ENCODE measurements at regions not wholly inside any gene's neighbourhood (a gene's known extent, or its start where the extent isn't known, plus 50 kb on each side); places are given as distances from the start of the nearest gene placed in this dataset.

DNA sequence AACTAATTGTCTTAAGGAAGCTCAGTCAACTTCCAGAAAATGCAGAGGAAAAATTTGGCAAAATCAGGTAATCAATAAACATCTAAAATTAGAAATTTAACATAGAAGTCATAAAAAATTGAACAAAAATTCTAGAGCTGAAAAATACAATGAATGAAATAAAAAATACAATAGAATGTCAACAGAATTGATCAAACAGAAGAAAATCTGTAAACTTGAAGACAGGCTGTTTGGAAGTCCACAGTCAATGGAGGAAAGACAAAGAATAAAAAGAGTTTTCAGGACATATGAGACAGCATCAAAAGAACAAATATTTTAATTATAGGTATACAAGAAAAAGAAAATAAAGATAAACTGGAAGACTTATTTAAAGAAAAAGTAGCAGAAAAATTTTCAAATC lies 469.0 kb downstream of the RWDD3 start:
- Mint-ChIP-seq H3K36me3 (ENCODE audit: low read depth) (no peaks in the 10 kb centered on the region), H3K27me3 (ENCODE audit: insufficient read depth) (no peaks in the 10 kb centered on the region), H3K4me1 (ENCODE audit: low read depth) (no peaks in the 10 kb centered on the region), H3K9me3 (peaks cover 45% of the 10 kb centered on the region), H3K4me3 (no peak overlapping the region), H3K27ac (no peak overlapping the region)
- no peak for DNase-seq
- TF ChIP-seq, protein P1, sequence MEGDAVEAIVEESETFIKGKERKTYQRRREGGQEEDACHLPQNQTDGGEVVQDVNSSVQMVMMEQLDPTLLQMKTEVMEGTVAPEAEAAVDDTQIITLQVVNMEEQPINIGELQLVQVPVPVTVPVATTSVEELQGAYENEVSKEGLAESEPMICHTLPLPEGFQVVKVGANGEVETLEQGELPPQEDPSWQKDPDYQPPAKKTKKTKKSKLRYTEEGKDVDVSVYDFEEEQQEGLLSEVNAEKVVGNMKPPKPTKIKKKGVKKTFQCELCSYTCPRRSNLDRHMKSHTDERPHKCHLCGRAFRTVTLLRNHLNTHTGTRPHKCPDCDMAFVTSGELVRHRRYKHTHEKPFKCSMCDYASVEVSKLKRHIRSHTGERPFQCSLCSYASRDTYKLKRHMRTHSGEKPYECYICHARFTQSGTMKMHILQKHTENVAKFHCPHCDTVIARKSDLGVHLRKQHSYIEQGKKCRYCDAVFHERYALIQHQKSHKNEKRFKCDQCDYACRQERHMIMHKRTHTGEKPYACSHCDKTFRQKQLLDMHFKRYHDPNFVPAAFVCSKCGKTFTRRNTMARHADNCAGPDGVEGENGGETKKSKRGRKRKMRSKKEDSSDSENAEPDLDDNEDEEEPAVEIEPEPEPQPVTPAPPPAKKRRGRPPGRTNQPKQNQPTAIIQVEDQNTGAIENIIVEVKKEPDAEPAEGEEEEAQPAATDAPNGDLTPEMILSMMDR (IDR thresholded peaks at IDR 0.05), result no peak

DNA sequence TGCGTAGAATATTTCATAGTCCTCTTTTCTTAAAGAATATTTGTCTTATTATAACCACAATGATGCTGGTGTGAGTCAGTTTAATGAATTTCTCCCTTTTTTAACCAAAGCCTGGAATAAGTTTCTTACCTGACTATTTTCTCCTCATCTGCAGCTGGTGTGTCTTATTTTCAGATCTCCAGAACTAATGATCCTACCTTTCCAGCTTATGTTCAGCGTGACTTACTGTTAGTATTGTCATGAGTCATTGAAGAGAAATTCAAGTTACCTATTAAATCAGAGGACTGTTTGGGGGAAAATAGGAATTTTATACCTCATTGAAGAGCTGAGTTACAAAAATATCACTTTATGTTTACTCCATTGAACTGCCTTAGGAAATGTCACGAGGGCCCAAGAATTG lies 482.1 kb downstream of the RWDD3 start:
- TF ChIP-seq, protein P1 (IDR thresholded peaks at IDR 0.05), result no peak
- Mint-ChIP-seq H3K36me3 (ENCODE audit: low read depth) (peaks cover 4% of the 10 kb centered on the region), H3K27me3 (ENCODE audit: insufficient read depth) (no peaks in the 10 kb centered on the region; the same call in 1 of the 2 replicates), H3K27ac (no peak overlapping the region), H3K4me1 (ENCODE audit: low read depth) (no peaks in the 10 kb centered on the region), H3K4me3 (no peak overlapping the region), H3K9me3 (peaks cover 32% of the 10 kb centered on the region)
- DNase-seq, result no peak

DNA sequence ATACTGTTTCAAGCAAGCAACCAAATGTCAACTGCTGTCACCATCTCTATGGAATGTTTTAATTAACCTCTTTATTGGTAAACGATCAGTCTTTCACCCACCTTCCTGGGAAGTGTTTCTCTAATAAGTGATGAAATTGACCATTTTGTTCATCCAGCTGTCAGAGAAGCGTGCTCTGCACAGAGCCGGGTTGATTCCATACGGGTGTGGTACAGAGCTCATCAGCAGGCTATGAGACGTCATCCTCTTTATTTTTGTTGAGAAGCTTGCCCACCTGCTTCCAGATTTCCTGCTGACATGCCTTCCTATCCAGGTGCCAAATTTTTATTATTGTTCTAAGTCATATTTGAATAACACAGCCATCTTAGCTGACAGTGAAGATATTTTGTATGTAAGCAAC lies 482.5 kb downstream of the RWDD3 start:
- H3K27ac Mint-ChIP-seq, result no peak overlapping the region
- no peaks in the 10 kb centered on the region for H3K4me1 Mint-ChIP-seq (ENCODE audit: low read depth)
- no peak overlapping the region for H3K4me3 Mint-ChIP-seq
- no peaks in the 10 kb centered on the region; the same call in 1 of the 2 replicates for H3K27me3 Mint-ChIP-seq (ENCODE audit: insufficient read depth)
- TF ChIP-seq, protein P1 (IDR thresholded peaks at IDR 0.05), result no peak
- peaks cover 35% of the 10 kb centered on the region for H3K9me3 Mint-ChIP-seq
- no peak for DNase-seq
- peaks cover 4% of the 10 kb centered on the region for H3K36me3 Mint-ChIP-seq (ENCODE audit: low read depth)

DNA sequence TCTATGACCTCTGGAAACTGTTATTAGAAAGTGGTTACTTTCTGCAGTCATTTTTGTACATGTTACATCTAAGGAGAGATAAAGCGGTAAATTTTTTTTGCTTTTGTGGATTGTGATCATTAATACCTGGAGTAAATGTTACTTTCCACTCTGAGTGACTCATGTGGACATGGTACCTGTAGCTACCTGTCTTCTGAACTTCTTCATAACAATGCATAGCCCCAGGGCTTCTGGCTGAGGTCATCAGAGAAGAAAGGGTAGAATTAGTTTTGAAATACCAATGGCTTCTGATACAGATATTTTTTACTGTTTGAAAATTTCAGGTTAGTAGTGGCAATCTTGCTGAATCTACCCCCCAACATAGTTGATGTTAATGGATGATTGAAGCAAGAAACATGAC lies 489.3 kb downstream of the RWDD3 start:
- Mint-ChIP-seq H3K27ac (no peak overlapping the region), H3K4me3 (no peak overlapping the region), H3K27me3 (ENCODE audit: insufficient read depth) (no peaks in the 10 kb centered on the region), H3K36me3 (ENCODE audit: low read depth) (peaks cover 4% of the 10 kb centered on the region), H3K4me1 (ENCODE audit: low read depth) (no peaks in the 10 kb centered on the region), H3K9me3 (peaks cover 34% of the 10 kb centered on the region)
- TF ChIP-seq, protein P1 (IDR thresholded peaks at IDR 0.05), result no peak
- no peak for DNase-seq

DNA sequence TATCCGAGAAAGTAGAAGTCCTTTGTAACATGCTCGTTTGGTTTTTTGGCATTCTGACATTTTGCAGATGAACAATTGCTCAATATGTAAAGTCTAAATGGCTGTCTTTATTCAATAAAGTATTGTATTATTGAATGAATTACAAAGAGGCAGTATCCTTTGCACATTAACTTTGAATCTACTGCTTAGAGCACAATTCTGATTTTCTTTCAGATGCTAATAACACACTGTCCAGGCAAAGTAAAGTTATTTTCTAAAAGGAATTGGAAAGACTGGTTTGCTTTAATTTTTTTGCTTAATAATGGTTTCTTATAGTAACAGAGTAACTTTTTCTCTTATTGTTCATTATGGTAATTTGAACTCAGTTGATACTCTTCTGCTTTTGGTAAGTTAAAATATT lies 494.8 kb downstream of the RWDD3 start:
- H3K4me3 Mint-ChIP-seq, result no peak overlapping the region
- no peaks in the 10 kb centered on the region; the same call in 1 of the 2 replicates for H3K27me3 Mint-ChIP-seq (ENCODE audit: insufficient read depth)
- H3K27ac Mint-ChIP-seq, result no peak overlapping the region
- H3K9me3 Mint-ChIP-seq, result peaks cover 46% of the 10 kb centered on the region
- no peaks in the 10 kb centered on the region for H3K4me1 Mint-ChIP-seq (ENCODE audit: low read depth)
- DNase-seq, result no peak
- TF ChIP-seq, protein P1 (IDR thresholded peaks at IDR 0.05), result no peak
- H3K36me3 Mint-ChIP-seq (ENCODE audit: low read depth), result no peaks in the 10 kb centered on the region

DNA sequence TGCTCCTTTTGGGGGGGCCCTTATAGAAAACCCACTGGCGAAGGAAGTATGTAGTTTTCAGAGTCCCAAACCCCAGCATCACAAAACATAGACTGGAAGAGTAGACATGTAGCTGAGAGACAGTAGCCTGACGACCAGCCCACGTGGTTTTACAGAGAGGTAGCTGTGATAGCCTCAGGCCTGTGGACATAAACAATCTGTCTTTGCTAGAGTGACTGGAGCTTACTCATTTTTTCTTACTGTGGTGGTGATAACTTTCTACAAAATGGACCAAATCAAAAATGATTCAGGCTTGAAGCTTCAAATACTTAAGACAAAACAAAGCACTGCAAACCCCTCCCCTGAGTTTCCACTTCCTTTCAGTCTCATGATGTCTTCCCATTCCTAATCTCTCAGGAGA lies 497.0 kb downstream of the RWDD3 start:
- TF ChIP-seq, protein P1 (IDR thresholded peaks at IDR 0.05), result no peak
- Mint-ChIP-seq H3K9me3 (peaks cover 45% of the 10 kb centered on the region), H3K4me1 (ENCODE audit: low read depth) (no peaks in the 10 kb centered on the region), H3K27ac (no peak overlapping the region), H3K36me3 (ENCODE audit: low read depth) (no peaks in the 10 kb centered on the region), H3K4me3 (no peak overlapping the region), H3K27me3 (ENCODE audit: insufficient read depth) (no peaks in the 10 kb centered on the region; the same call in 1 of the 2 replicates)
- no peak for DNase-seq
